HPDE6-E6E7 (cell line): ENCODE measurements at regions not wholly inside any gene's neighbourhood (a gene's known extent, or its start where the extent isn't known, plus 50 kb on each side); places are given as distances from the start of the nearest gene placed in this dataset.

Experiments used
- DNase-seq: peaks from one replicate; pipeline ENCODE4 v3.0.0; 2011; ENCODE audit warnings: missing footprints; ENCODE audit errors: extremely low spot score

DNA sequence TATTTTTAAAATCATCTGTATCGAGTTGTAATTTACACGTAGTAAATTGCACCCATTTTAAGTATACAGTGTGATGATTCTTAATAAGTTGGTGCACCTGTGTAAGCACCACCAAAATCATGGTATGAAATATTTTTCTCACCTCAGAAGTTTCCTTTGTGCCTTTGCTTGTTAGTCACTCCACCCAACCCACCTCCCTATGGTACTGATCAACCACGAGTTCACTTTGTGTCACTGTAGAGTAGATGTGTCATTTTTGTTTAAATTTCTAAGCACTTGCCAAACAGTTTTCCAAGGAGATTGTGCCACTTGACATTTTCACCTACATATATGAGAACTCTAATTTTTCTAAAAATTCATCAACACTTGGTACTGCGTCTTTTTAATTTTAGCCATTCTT is 806.5 kb downstream of the TLR4 start:
- no peak for DNase-seq

DNA sequence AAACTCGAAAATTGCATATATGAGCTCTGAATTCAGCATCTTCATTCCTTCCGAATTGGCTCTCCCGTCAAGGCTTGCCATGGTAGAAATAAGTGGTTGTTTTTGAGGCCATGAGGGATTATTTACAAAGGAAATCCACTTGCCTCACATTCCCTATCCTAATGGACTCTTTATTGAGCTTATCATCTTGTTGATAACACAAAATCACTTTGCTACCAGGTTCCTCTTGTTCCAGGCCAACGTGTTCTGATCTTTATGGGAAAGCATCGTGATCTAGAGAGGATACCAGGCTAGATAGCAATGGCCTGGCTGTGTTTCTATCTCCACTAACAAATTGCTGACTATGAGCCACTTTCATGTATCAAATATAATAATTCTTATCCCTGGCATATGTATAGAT is 811.7 kb downstream of the TLR4 start:
- DNase-seq = no peak

DNA sequence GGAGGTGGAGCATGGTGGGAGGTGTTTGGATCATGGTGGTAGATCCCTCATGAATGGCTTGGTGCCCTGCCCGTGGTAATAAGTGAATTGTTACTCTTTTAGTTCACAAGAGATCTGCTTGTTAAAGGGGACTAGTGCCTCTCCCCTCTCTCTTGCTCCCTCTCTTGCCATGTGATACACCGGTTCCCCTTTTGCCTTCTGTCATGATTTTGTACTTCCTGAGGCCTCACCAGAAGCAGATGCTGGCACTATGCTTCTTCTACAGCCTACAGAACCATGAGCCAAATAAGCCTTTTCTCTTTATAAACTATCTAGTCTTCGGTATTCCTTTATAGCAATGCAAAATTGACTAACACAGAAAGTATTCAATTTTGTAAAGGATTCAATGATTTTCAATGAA is 817.1 kb downstream of the TLR4 start:
- no peak for DNase-seq

GRCh38 chr9:118522093-118523028 is 818.2 kb downstream of the TLR4 start:
- peak; percentile 31 for DNase-seq

GRCh38 chr9:118527261-118527660 is 823.1 kb downstream of the TLR4 start:
- no peak for DNase-seq

GRCh38 chr9:118529210-118529609 is 825.0 kb downstream of the TLR4 start:
- DNase-seq = no peak

GRCh38 chr9:118529624-118530214 is 825.5 kb downstream of the TLR4 start:
- no peak for DNase-seq

GRCh38 chr9:118532592-118532991 is 828.4 kb downstream of the TLR4 start:
- DNase-seq = no peak

DNA sequence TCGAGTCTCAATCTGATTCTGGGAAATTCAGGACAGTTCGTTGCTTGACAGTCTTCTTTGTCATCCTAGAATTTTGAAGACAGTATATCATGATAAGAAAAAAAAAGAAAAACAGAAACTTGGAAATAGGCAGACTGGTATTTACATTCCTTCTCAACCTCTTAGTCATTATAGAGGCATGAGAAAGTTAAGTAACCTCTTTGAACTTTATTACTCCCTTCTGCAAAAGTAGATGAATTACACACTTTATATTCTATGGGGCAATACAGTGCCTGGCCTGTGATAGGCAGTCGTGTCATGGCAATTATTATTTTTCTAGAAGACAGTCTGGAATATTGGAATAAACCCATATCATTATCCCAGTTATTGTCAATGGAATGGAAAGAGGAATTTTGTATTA is 828.9 kb downstream of the TLR4 start:
- DNase-seq = no peak

DNA sequence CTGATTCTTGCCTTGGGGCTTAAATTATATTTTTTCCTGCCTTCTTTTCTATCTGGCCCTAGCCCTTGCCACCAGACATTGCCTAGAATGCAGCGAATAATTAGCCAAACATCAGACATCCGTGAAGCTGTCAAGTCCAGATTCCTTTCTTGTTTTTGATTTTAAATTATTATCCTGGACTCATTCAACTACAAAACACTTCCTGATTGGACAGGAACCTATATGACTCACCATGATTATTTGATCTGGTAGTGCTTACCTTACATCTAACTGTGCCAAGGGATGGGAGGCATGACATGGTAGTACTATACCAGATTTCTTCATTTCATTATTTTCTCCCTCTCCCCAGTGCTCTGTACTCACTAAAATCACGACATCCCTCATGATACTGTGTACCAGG is 829.6 kb downstream of the TLR4 start:
- no peak for DNase-seq

DNA sequence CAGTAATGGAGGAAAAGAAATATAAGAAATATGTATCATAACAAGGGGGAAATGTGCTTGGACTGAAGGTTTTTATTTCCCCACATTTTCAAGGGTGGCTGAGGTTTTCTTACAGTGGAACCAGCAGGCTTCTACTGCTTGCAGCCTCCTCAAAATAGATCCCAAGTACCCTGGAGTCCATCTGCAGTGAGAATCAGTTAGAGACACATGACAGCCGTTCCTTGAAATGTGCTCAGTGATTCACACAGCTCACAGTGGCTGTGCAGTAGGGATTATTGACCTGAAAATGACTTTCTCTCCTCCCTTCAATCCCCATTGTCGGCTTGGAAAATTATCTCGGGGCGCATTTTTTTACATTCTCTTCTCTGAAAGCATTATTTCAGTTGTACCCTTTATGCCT is 832.0 kb downstream of the TLR4 start:
- no peak for DNase-seq

GRCh38 chr9:118538959-118539358 is 830.3 kb downstream of the BRINP1 start:
- no peak for DNase-seq

DNA sequence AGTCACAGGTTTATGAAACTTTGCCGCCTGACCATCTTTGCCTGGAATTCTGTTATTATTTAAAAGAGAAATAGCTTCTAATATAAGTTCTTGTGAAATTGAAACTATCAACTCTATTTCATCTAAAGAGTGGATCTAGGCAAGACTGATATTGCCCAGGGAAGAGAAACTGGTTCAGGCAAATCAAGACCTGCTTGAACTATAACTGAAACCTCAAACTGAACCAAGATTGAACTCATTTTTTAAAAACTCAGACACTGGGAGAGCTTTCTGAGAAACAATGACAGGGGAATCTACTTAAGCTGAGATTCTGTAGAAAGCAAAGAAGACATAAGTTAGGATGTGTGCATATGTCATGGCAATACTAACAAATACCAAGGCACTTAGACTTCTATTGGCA is 815.8 kb downstream of the BRINP1 start:
- DNase-seq = no peak

- no peak for DNase-seq
Measured at GRCh38 chr9:118554987-118555386, 814.2 kb downstream of the BRINP1 start.

DNA sequence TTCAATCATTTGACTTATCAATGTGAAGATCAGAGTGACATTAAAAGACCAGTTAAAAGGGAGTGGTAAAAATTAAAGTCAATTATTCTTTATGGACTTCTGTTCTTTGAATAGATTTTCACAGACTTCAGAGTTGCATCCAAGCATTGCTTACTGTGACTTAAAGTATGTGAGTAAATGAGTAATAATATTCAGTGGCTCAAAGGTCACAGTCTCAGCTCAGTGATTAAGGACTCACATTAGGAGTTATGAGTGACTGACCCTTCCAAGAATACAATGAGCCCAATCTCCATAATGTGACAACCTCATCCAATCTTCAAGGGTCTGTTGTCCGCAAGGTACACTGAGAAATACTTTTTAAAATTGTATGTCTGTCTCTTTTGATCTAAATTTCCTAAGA is 811.2 kb downstream of the BRINP1 start:
- DNase-seq = no peak

DNA sequence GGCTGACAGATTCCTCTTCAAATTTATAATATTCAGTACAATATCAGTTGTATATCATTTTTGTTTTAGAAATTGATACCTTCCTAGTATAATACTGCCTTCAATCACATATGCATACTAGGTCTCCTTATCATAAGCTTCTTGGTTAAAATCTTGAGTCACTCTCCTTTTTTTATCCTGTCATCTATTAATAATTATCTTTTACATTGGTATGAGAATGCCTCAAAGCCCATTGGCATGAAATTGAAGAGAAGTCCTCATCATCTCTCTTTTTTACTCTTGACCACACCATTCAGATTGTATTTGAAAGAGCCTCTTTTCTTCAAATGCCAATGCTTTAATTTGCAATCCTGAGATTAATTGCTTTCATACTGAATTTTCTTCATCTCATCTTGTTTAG is 810.3 kb downstream of the BRINP1 start:
- DNase-seq = no peak

DNA sequence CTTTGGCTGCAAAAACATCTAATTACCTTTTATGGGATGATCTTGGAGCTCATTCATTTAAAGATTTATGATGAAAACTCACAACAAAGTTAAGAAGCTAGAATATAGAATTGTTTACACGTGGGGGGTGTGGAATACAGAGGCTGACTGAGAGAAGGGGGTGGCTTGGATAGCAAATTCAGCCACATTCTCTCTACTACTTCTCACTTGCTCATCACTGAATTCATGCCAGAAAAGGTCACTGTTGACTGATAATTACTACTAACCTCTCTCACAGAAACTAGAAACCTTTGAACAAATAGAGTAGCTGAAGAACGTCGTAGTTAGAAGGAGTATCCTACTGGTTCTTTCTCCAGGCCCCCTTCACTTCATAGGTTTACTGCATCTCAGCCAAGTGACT is 808.2 kb downstream of the BRINP1 start:
- DNase-seq = no peak

DNA sequence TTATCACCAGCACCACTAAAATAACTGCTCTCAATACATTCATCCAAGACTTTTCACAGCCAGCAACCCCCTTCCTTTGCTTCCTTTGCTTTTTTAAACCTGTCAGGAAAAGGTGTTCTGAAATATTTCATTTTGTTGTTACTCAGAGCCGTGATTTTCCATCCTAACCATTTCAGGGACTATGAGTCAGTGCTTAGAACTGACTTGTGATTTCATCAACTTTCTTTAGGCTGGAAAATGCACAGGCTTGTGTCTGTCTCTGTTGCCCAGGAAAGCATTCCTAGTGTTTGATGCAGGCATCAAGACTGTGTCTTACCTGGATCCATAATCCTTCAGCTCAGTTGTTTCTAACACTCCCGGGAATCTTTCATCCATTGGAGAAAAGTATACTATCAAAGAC is 805.6 kb downstream of the BRINP1 start:
- DNase-seq = peak; percentile 8

DNA sequence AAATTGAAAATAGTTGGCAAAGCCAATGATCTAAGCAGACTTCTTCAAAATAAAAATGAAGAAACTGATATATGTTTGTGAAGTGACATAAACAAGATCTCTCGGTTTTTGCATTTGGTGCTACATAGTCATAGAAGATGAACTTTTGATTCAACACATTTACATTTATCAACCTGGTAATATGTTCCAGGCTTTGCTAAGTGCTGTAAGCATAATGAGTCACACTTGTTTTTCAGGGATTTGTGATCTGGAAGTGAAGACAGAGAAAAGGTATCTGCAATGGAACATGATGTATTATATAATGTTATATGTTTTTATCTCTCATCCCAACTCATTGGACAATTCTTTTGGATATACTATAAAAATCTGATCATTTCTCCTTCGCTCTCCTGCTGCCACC is 801.4 kb downstream of the BRINP1 start:
- no peak for DNase-seq

GRCh38 chr9:118568704-118569103 is 800.5 kb downstream of the BRINP1 start:
- no peak for DNase-seq

DNA sequence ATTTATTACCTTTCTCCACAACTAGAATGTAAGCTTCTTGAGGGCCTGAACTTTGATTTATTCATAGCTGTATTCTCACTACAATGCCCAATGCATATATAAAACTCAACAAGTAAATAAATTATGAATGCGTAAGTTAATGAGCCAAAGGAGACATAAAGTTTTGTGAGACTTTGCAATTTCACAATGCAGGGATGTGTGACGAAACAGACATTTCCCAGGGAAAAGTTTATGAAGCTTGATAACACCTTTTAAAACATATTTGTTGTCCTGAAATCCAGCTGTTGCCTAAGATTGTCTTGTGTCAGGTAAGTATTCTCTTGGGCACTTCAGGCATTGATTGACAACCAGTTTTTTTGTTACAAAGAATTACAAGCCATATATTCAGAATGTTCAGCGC is 800.1 kb downstream of the BRINP1 start:
- DNase-seq = no peak

GRCh38 chr9:118570066-118570465 is 799.2 kb downstream of the BRINP1 start:
- no peak for DNase-seq

DNA sequence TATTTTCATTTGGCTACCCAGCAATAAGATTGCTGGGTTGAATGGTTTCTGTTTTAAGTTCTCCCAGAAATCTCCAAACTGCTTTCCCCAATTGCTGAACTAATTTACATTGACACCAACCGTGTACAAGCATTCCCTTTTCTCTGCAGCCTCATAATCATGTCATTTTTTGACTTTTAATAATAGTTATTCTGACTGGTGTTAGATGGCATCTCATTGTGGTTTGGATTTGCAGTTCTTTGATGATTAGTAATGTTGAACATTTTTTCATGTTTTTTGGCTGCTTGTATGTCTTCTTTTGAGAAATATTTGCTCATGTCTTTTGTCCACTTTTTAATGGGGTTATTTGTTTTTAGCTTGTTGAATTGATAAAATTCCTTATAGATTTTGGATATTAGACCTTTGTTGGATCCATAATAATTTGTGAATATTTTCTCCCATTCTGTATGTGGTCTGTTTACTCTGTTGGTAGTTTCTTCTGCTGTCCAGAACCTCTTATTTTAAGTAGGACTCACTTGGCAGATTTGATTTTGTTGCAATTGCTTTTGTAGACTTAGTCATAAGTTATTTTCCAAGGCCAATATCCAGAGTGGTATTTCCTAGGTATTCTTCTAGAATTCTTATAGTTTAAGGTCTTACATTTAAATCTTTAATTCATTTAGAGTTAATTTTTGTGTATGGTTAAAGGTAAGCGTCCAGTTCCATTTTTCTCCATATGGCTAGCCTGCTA is 793.7 kb downstream of the BRINP1 start:
- no peak for DNase-seq
